IMR-90 (cell line): ENCODE measurements at regions not wholly inside any gene's neighbourhood (a gene's known extent, or its start where the extent isn't known, plus 50 kb on each side); places are given as distances from the start of the nearest gene placed in this dataset.

Source experiments
- ATAC-seq: fragments of 200-7000 bp; cut with Tn5 transposase; 2 replicates; pipeline ENCODE4 v1.9.1; 2020; ENCODE audit warnings: low read depth, mild to moderate bottlenecking, moderate library complexity
- BruUV-seq: library from RNA; stranded (reverse); fragments of 400-500 nt; replicated peaks from 2 replicates; lab custom pipeline; 2021; lab: Mats Ljungman, UMichigan
- CTCF ChIA-PET: fragments of 300-600 bp; formaldehyde crosslinking; extraction: SDS; loops from one replicate; lab custom pipeline; 2021; ENCODE audit warnings: antibody characterized with exemption; lab: Yijun Ruan, JAX
- POLR2A ChIA-PET: fragments of 300-600 bp; sonication (Branson Sonifier 250); formaldehyde crosslinking; loops from one replicate; lab custom pipeline; 2022; ENCODE audit warnings: antibody characterized with exemption; ENCODE audit not compliant: unreplicated experiment; lab: Charles Lee
- DNase-seq: peaks from one replicate; pipeline ENCODE4 v3.0.0; 2013
- H2AFZ ChIP-seq: replicated peaks from 2 replicates; pipeline ENCODE3; 2013; ENCODE audit warnings: low read length, mild to moderate bottlenecking; ENCODE audit not compliant: poor library complexity
- H2AK5ac ChIP-seq: 2 replicates; pipeline ENCODE4 v1.6.1; 2013; ENCODE audit warnings: low read depth, low read length, inconsistent platforms
- H2AK9ac ChIP-seq: replicated peaks from 2 replicates; pipeline ENCODE3; 2013; ENCODE audit warnings: mild to moderate bottlenecking, low read depth, low read length, moderate library complexity; ENCODE audit not compliant: poor library complexity
- H2BK120ac ChIP-seq: 2 replicates; pipeline ENCODE4 v1.6.1; 2013; ENCODE audit warnings: low read depth, low read length, inconsistent platforms
- H2BK15ac ChIP-seq: 3 replicates; pipeline ENCODE4 v1.6.1; 2013; ENCODE audit warnings: low read depth, low read length, inconsistent platforms
- H2BK20ac ChIP-seq: 2 replicates; pipeline ENCODE4 v1.6.1; 2013; ENCODE audit warnings: low read depth, mild to moderate bottlenecking, inconsistent platforms, low read length, moderate library complexity
- H2BK5ac ChIP-seq: 2 replicates; pipeline ENCODE4 v1.6.1; 2013; ENCODE audit warnings: mild to moderate bottlenecking, low read depth, low read length, inconsistent platforms; ENCODE audit not compliant: poor library complexity, severe bottlenecking
- H3K14ac ChIP-seq: replicated peaks from 2 replicates; pipeline ENCODE4 v1.6.1; 2013; ENCODE audit warnings: low read depth, low read length, inconsistent platforms
- H3K18ac ChIP-seq: 2 replicates; pipeline ENCODE4 v1.6.1; 2013; ENCODE audit warnings: low read depth, low read length, control low read depth
- H3K23ac ChIP-seq: 2 replicates; pipeline ENCODE4 v1.6.1; 2013; ENCODE audit warnings: low read depth, low read length, inconsistent platforms
- H3K27ac ChIP-seq: 2 replicates; pipeline ENCODE4 v1.5.1; 2013; ENCODE audit warnings: mild to moderate bottlenecking, control low read depth, low read length; ENCODE audit not compliant: insufficient read depth
- H3K27me3 ChIP-seq: 2 replicates; pipeline ENCODE4 v1.6.1; 2013; ENCODE audit warnings: low read length; ENCODE audit not compliant: control insufficient read depth, insufficient read depth
- H3K36me3 ChIP-seq: 2 replicates; pipeline ENCODE4 v1.6.1; 2013; ENCODE audit warnings: low read length, mixed read lengths; ENCODE audit not compliant: control insufficient read depth, insufficient read depth
- H3K4ac ChIP-seq: 2 replicates; pipeline ENCODE4 v1.6.1; 2013; ENCODE audit warnings: low read depth, low read length, inconsistent platforms
- H3K4me1 ChIP-seq: 2 replicates; pipeline ENCODE4 v1.6.1; 2013; ENCODE audit warnings: low read length, mixed read lengths; ENCODE audit not compliant: control insufficient read depth, insufficient read depth
- H3K4me2 ChIP-seq: 2 replicates; pipeline ENCODE4 v1.6.1; 2013; ENCODE audit warnings: low read depth, mild to moderate bottlenecking, control low read depth, low read length, moderate library complexity
- H3K4me3 ChIP-seq: 2 replicates; pipeline ENCODE4 v1.5.1; 2013; ENCODE audit warnings: low read depth, mild to moderate bottlenecking, control low read depth, low read length, moderate library complexity; ENCODE audit not compliant: insufficient read depth
- H3K56ac ChIP-seq: 2 replicates; pipeline ENCODE4 v1.6.1; 2013; ENCODE audit warnings: low read length, inconsistent platforms; ENCODE audit not compliant: insufficient read depth; ENCODE audit errors: extremely low read depth
- H3K79me1 ChIP-seq, 2 experiments: 2 replicates each; pipeline ENCODE4 v1.6.1; 2013; ENCODE audit warnings: low read length in 2 of 2, inconsistent platforms in 1 of 2, low read depth in 1 of 2
- H3K9ac ChIP-seq: 2 replicates; pipeline ENCODE4 v1.6.1; 2013; ENCODE audit warnings: low read depth, low read length, control low read depth
- H3K9me1 ChIP-seq: 2 replicates; pipeline ENCODE4 v1.6.1; 2013; ENCODE audit warnings: low read length, inconsistent platforms; ENCODE audit not compliant: insufficient read depth
- H3K9me3 ChIP-seq: 2 replicates; pipeline ENCODE4 v1.6.1; 2013; ENCODE audit warnings: low read length; ENCODE audit not compliant: control insufficient read depth, insufficient read depth
- H4K20me1 ChIP-seq: 2 replicates; pipeline ENCODE4 v1.6.1; 2013; ENCODE audit warnings: low read length, inconsistent platforms; ENCODE audit not compliant: insufficient read depth
- H4K5ac ChIP-seq: 2 replicates; pipeline ENCODE4 v1.6.1; 2013; ENCODE audit warnings: mild to moderate bottlenecking, low read depth, low read length, control low read depth
- H4K8ac ChIP-seq, 2 experiments: 2 replicates each; pipeline ENCODE4 v1.6.1; 2013; ENCODE audit warnings: low read depth in 2 of 2, low read length in 2 of 2, control low read depth in 1 of 2, inconsistent platforms in 1 of 2
- H4K91ac ChIP-seq: 2 replicates; pipeline ENCODE4 v1.6.1; 2013; ENCODE audit warnings: low read depth, low read length, inconsistent platforms; ENCODE audit not compliant: insufficient read depth
- BHLHE40 ChIP-seq: fragments of 150-350 bp; IDR thresholded peaks from 2 replicates; pipeline ENCODE4 v1.6.1; 2016; ENCODE audit warnings: mild to moderate bottlenecking, low read depth, low read length
- FOS ChIP-seq: fragments of 150-350 bp; IDR thresholded peaks from 2 replicates; pipeline ENCODE4 v1.6.1; 2016; ENCODE audit warnings: low read depth, low read length
- MAFK ChIP-seq: IDR thresholded peaks from 2 replicates; pipeline ENCODE4 v1.6.1; 2012; ENCODE audit warnings: low read depth, low read length, improper control_type of control experiment
- MXI1 ChIP-seq: IDR thresholded peaks from 2 replicates; pipeline ENCODE4 v1.6.1; 2012; ENCODE audit warnings: low read depth, mild to moderate bottlenecking, low read length, moderate library complexity, borderline replicate concordance
- POLR2A ChIP-seq: IDR thresholded peaks from 2 replicates; pipeline ENCODE4 v1.6.1; 2012; ENCODE audit warnings: mild to moderate bottlenecking, low read depth, low read length
- RCOR1 ChIP-seq: IDR thresholded peaks from 2 replicates; pipeline ENCODE4 v1.6.1; 2012; ENCODE audit warnings: mild to moderate bottlenecking, low read length, improper control_type of control experiment; ENCODE audit not compliant: insufficient replicate concordance
- RFX5 ChIP-seq: IDR thresholded peaks from 2 replicates; pipeline ENCODE4 v1.8.0; 2012; ENCODE audit warnings: low read depth, mild to moderate bottlenecking, low read length, moderate library complexity
- SMC3 ChIP-seq: fragments of 150-350 bp; IDR thresholded peaks from 2 replicates; pipeline ENCODE4 v1.6.1; 2016; ENCODE audit warnings: low read depth, mild to moderate bottlenecking, antibody characterized with exemption, low read length, moderate library complexity
- dilution Hi-C: fragments of 300-500 bp; cut with HindIII; formaldehyde crosslinking; loops from one replicate; pipeline ENCODE4 v1.14.3; 2018; ENCODE audit warnings: low sequenced_read_pairs; ENCODE audit not compliant: unreplicated experiment
- in situ Hi-C: fragments of 300-500 bp; cut with MboI; formaldehyde crosslinking; loops from 3 replicates; pipeline ENCODE4 v1.14.3; 2019; ENCODE audit warnings: low sequenced_read_pairs, inconsistent platforms, mixed read lengths
- intact Hi-C: fragments of 100-400 bp; cut with micrococcal nuclease; formaldehyde crosslinking; loops from 2 replicates; pipeline ENCODE4 v1.10.0; 2022
- TF ChIP-seq, protein P1 (sequence below): fragments of 150-350 bp; IDR thresholded peaks from 2 replicates; pipeline ENCODE4 v1.6.1; 2016; ENCODE audit warnings: low read depth, mild to moderate bottlenecking, low read length, moderate library complexity, borderline replicate concordance
- TF ChIP-seq, protein P2 (sequence below): conservative IDR thresholded peaks from 2 replicates; pipeline ENCODE4 v1.5.1; 2012; ENCODE audit warnings: mild to moderate bottlenecking, low read depth, low read length, improper control_type of control experiment

DNA sequence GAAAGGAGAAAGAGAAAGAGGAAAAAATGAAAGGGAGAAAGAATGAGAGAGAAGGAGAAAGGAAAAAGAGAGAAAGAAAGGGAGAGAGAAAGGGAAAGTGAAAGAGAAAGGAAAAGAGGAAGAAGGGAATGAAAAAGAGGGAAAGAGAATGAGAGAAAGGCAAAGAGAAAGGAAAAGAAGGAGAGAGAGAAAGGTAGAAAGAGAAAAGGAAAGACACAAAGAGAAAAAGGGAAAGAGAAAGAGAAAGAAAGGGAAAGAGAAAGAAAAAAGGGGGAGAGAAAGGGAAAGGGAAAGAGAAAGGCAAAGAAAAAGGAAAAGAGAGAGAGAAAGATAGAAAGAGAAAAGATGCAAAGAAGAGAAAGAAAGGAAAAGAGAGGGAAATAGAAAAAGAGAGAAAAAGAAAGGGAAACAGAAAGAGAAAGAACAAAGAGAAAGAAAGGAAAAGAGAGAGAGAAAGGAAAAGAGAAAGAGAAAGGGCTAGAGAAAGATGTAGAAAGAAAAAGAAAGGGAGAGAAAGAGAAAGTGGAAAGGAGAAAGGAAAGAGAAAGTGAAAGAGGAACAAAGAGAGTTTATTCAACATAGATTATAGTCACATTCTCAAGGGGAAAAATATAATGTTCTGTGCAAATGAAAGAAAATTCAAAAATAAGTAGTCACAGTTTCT is 165.2 kb downstream of the TMEM38B start:
- intact Hi-C loops (no loop called here), dilution Hi-C loops (no loop called here), in situ Hi-C loops (no loop called here)
- Histone ChIP-seq H3K79me1 (no peaks in the 10 kb centered on the region), H2BK5ac (no peak overlapping the region), H3K27ac (no peak overlapping the region), H2AK9ac (no peak overlapping the region), H2BK120ac (no peak overlapping the region), H3K23ac (no peak overlapping the region), H3K4me1 (no peaks in the 10 kb centered on the region), H4K20me1 (no peaks in the 10 kb centered on the region), H3K4me2 (no peak overlapping the region), H3K9me1 (no peaks in the 10 kb centered on the region), H2BK15ac (no peak overlapping the region), H3K56ac (no peak overlapping the region), H4K8ac (no peak overlapping the region), H3K9me3 (no peaks in the 10 kb centered on the region), H2AK5ac (no peak overlapping the region), H4K5ac (no peak overlapping the region), H3K36me3 (no peaks in the 10 kb centered on the region), H3K4ac (no peak overlapping the region), H3K4me3 (no peak overlapping the region), H4K91ac (no peak overlapping the region), H2BK20ac (no peak overlapping the region), H3K14ac (no peak overlapping the region), H3K9ac (no peak overlapping the region), H3K27me3 (no peaks in the 10 kb centered on the region), H3K18ac (no peak overlapping the region), H2AFZ (no peak overlapping the region)
- no TSS peak for BruUV-seq
- TF ChIP-seq, protein P1, sequence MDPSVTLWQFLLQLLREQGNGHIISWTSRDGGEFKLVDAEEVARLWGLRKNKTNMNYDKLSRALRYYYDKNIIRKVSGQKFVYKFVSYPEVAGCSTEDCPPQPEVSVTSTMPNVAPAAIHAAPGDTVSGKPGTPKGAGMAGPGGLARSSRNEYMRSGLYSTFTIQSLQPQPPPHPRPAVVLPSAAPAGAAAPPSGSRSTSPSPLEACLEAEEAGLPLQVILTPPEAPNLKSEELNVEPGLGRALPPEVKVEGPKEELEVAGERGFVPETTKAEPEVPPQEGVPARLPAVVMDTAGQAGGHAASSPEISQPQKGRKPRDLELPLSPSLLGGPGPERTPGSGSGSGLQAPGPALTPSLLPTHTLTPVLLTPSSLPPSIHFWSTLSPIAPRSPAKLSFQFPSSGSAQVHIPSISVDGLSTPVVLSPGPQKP: no peak
- no peak for TF ChIP-seq MXI1
- no peak for TF ChIP-seq SMC3
- no peak for TF ChIP-seq RCOR1
- no peak for TF ChIP-seq POLR2A
- TF ChIP-seq FOS: no peak
- TF ChIP-seq, protein P2, sequence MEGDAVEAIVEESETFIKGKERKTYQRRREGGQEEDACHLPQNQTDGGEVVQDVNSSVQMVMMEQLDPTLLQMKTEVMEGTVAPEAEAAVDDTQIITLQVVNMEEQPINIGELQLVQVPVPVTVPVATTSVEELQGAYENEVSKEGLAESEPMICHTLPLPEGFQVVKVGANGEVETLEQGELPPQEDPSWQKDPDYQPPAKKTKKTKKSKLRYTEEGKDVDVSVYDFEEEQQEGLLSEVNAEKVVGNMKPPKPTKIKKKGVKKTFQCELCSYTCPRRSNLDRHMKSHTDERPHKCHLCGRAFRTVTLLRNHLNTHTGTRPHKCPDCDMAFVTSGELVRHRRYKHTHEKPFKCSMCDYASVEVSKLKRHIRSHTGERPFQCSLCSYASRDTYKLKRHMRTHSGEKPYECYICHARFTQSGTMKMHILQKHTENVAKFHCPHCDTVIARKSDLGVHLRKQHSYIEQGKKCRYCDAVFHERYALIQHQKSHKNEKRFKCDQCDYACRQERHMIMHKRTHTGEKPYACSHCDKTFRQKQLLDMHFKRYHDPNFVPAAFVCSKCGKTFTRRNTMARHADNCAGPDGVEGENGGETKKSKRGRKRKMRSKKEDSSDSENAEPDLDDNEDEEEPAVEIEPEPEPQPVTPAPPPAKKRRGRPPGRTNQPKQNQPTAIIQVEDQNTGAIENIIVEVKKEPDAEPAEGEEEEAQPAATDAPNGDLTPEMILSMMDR: no peak
- TF ChIP-seq RFX5: no peak
- no peak for TF ChIP-seq BHLHE40
- TF ChIP-seq MAFK: no peak
- CTCF ChIA-PET: no interaction called here
- ATAC-seq (no peak), DNase-seq (no peak)
- POLR2A ChIA-PET: no interaction called here
